Esophagus squamous epithelium (tissue), 5 donors: ENCODE measurements at regions not wholly inside any gene's neighbourhood (a gene's known extent, or its start where the extent isn't known, plus 50 kb on each side); places are given as distances from the start of the nearest gene placed in this dataset.

ENCODE experiments used
- DNase-seq: peaks from one replicate; lab custom pipeline; 2025; lab: John Stamatoyannopoulos, UW
- H3K27ac ChIP-seq, 4 donors: fragments of 200-600 bp; sonication (generic); one replicate each; pipeline ENCODE4 v1.5.1; 2016 to 2019; ENCODE audit warnings: mild to moderate bottlenecking in 1 of 4
- H3K27me3 ChIP-seq, 4 donors: fragments of 200-600 bp; sonication (generic); 1 replicate in 3 of 4; 2 replicates in 1 of 4; pipeline versions ENCODE4 v1.5.1 to v1.6.0; 2017 to 2021; ENCODE audit warnings: antibody characterized with exemption in 1 of 4
- H3K36me3 ChIP-seq, 3 donors: fragments of 200-600 bp; sonication (generic); one replicate each; pipeline ENCODE4 v1.5.1; 2016 to 2019
- H3K4me1 ChIP-seq, 3 donors: fragments of 200-600 bp; sonication (generic); one replicate each; pipeline ENCODE4 v1.5.1; 2017 to 2019
- H3K4me3 ChIP-seq, 4 donors: fragments of 200-600 bp; sonication (generic); 1 replicate in 3 of 4; 2 replicates in 1 of 4; pipeline ENCODE4 v1.5.1; 2016 to 2019; ENCODE audit warnings: mild to moderate bottlenecking in 2 of 4, moderate library complexity in 1 of 4
- H3K9me3 ChIP-seq, 3 donors: fragments of 200-600 bp; sonication (generic); one replicate each; pipeline ENCODE4 v1.5.1; 2016 to 2019
- POLR2A ChIP-seq, 4 donors: fragments of 450-650 bp; IDR thresholded peaks; one replicate each; pipeline ENCODE4 v1.6.1; 2017; ENCODE audit warnings: antibody characterized with exemption in 4 of 4, mild to moderate bottlenecking in 4 of 4, moderate library complexity in 3 of 4
- WGBS, 2 donors: methylation state at CpG; one replicate each; pipeline ENCODE4 v1.1.5; 2018; 5-methylcytosine and 5-hydroxymethylcytosine counted together
- intact Hi-C: fragments of 100-400 bp; cut with DNase I; formaldehyde crosslinking; loops from one replicate; pipeline ENCODE4 v1.15.0; 2022
- TF ChIP-seq, protein P1 (sequence below), 6 experiments: fragments of 450-650 bp in 4 of 6; fragments of 200-600 bp in 2 of 6; sonication (generic) in 2 of 6; IDR thresholded peaks; one replicate each; pipeline ENCODE4 v1.5.1; 2016 to 2019; ENCODE audit warnings: antibody characterized with exemption in 6 of 6, mild to moderate bottlenecking in 4 of 6, moderate library complexity in 4 of 6
- donor health status: DM: yes; HTN: yes; CAD: no.

DNA sequence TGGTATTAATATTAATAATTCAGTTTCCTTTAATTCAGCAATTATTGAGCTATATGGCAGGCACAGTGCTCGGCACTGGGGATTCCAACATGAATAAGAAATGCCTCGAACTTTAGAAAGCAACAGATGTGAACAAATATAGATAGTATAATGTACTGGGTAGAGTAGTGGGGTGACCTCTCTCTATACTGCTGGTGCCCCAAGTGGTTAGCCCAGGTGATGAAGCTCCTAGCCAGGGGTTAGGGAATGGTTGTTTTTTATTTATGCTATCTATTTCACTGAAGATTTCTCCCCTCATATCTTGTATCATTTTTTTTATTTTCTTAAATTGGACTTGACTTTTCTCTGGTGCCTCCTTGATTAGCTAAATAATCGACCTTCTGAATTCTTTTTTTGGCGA, 62.1 kb downstream of the BHLHE40 start:
- no peaks in the 10 kb centered on the region for H3K4me1 ChIP-seq
- intact Hi-C loops = no loop called here
- H3K4me3 ChIP-seq = no peak overlapping the region
- H3K27me3 ChIP-seq = no peaks in the 10 kb centered on the region
- H3K36me3 ChIP-seq = no peaks in the 10 kb centered on the region
- no peak for DNase-seq
- TF ChIP-seq, protein P1, sequence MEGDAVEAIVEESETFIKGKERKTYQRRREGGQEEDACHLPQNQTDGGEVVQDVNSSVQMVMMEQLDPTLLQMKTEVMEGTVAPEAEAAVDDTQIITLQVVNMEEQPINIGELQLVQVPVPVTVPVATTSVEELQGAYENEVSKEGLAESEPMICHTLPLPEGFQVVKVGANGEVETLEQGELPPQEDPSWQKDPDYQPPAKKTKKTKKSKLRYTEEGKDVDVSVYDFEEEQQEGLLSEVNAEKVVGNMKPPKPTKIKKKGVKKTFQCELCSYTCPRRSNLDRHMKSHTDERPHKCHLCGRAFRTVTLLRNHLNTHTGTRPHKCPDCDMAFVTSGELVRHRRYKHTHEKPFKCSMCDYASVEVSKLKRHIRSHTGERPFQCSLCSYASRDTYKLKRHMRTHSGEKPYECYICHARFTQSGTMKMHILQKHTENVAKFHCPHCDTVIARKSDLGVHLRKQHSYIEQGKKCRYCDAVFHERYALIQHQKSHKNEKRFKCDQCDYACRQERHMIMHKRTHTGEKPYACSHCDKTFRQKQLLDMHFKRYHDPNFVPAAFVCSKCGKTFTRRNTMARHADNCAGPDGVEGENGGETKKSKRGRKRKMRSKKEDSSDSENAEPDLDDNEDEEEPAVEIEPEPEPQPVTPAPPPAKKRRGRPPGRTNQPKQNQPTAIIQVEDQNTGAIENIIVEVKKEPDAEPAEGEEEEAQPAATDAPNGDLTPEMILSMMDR (IDR thresholded peaks at IDR 0.05) = no peak
- TF ChIP-seq POLR2A (IDR thresholded peaks at IDR 0.05) = no peak
- no peak overlapping the region for H3K27ac ChIP-seq
- 59 to 78% methylated on average over 4 of the region's 4 CpGs for WGBS, 2 donors
- no peaks in the 10 kb centered on the region for H3K9me3 ChIP-seq

DNA sequence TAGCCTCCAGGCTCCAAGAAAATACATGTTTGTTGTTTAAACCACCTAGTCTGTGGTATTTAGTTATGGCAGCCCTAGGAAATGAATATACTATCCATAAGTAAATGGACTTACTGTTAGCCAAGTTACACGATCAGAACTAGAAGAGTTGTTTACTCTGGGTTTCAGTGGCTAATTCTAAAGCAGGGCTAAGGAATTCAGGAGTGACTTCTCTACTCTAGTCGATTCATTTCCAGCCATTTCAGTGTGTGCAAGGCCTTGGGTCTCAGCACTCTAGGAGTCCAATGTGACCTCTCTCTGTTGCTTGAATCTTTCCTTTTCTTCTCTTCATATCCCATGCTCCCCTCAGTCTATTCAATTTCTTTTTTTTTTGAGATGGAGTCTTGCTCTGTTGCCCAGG, 66.7 kb downstream of the BHLHE40 start:
- no peak for DNase-seq
- Histone ChIP-seq H3K4me3 (no peak overlapping the region), H3K4me1 (no peaks in the 10 kb centered on the region), H3K27ac (no peak overlapping the region), H3K36me3 (no peaks in the 10 kb centered on the region), H3K9me3 (no peaks in the 10 kb centered on the region), H3K27me3 (no peaks in the 10 kb centered on the region)
- TF ChIP-seq POLR2A (IDR thresholded peaks at IDR 0.05) = no peak
- TF ChIP-seq, protein P1 (IDR thresholded peaks at IDR 0.05) = no peak
- intact Hi-C loops = no loop called here
- 71 to 81% methylated on average over 2 of the region's 2 CpGs for WGBS, 2 donors

DNA sequence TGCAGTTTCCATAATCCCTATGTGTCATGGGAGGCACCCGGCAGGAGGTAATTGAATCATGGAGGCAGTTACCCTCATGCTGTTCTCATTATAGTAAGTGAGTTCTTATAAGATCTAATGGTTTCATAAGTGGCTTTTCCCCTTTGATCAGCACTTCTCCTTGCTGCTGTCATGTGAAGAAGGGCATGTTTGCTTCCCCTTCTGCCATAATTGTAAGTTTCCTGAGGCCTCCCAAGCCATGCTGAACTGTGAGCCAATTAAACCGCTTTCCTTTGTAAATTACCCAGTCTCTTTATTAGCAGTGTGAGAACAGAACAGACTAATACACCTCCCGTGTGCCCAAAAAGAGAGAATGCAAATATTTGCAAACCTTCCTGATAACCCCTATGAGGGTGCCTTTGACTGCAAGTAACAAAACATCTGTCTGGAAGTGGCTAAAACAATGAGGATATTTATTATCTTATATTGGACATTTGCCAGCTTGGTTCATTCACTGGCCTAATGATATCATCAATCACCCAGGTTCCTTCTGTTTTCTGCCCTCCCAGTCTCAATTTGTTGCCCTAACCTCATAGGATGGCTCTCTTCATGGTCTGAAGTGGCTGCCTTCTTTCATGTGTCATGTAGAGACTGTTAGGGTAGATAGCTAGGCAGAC, 68.7 kb downstream of the BHLHE40 start:
- no peak overlapping the region for H3K4me3 ChIP-seq
- no peaks in the 10 kb centered on the region for H3K27me3 ChIP-seq
- 87 to 88% methylated on average over 3 of the region's 3 CpGs for WGBS, 2 donors
- TF ChIP-seq POLR2A (IDR thresholded peaks at IDR 0.05) = no peak
- TF ChIP-seq, protein P1 (IDR thresholded peaks at IDR 0.05) = no peak
- intact Hi-C loops = no loop called here
- DNase-seq = no peak
- H3K4me1 ChIP-seq = no peaks in the 10 kb centered on the region
- H3K9me3 ChIP-seq = no peaks in the 10 kb centered on the region
- no peak overlapping the region for H3K27ac ChIP-seq
- no peaks in the 10 kb centered on the region for H3K36me3 ChIP-seq

DNA sequence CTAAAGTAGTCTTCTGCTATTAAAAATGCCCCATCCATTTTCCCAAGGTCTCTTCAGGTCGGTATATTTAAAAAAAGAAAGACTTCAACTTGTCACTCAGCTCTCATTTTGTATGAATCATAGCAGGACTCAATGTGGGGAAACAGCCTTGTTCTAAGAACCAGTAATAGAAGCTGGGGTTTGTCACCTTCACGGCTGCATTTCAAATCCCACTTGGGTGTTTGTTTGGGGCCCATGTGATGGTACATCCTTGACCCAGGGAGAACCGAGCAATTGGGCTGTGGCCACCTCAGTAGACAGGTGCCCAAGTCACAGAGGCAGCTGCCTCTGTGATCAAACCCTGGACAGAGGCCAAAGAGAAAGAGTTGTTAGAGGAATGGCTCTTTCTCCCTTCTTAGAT, 70.3 kb upstream of the ARL8B start:
- Histone ChIP-seq H3K36me3 (no peaks in the 10 kb centered on the region), H3K4me1 (no peaks in the 10 kb centered on the region), H3K9me3 (no peaks in the 10 kb centered on the region), H3K27me3 (no peaks in the 10 kb centered on the region), H3K4me3 (no peak overlapping the region), H3K27ac (no peak overlapping the region)
- TF ChIP-seq POLR2A (IDR thresholded peaks at IDR 0.05) = no peak
- TF ChIP-seq, protein P1 (IDR thresholded peaks at IDR 0.05) = no peak
- intact Hi-C loops = loop anchor here (10.0 kb wide), 1 partner anchor 337 kb away; no protein-coding TSS in a partner anchor
- no peak for DNase-seq
- 42 to 50% methylated on average over 3 of the region's 3 CpGs for WGBS, 2 donors

DNA sequence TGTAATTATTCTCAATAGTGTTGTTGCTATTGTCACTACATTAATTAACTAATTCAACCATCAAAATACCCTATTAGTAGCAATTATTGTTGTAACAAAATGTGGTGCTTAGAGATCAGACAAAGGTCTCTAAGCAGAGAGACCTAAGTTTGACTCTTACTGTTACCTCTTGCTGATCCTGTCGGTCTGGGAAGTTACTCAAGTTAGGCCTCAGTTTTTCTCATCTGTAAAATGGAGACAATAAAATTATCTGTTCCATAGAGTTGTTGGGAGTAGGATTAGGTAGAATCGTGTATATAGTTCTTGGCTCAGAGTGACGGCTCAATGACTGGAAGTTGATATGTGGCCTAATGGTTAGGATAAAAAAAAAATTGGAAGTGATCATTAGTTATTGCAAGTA, 69.8 kb upstream of the ARL8B start:
- Histone ChIP-seq H3K36me3 (no peaks in the 10 kb centered on the region), H3K4me3 (no peak overlapping the region), H3K27ac (no peak overlapping the region), H3K4me1 (peaks cover 0 to 3% (median 0%) of the 10 kb centered on the region in 3 donors), H3K27me3 (no peaks in the 10 kb centered on the region), H3K9me3 (no peaks in the 10 kb centered on the region)
- intact Hi-C loops = loop anchor here (10.0 kb wide), 1 partner anchor 337 kb away; no protein-coding TSS in a partner anchor
- TF ChIP-seq POLR2A (IDR thresholded peaks at IDR 0.05) = no peak
- TF ChIP-seq, protein P1 (IDR thresholded peaks at IDR 0.05) = no peak
- DNase-seq = no peak
- WGBS, 2 donors = 91 to 92% methylated on average over 3 of the region's 3 CpGs
